Sigmoid colon (tissue), 6 donors: ENCODE measurements at regions not wholly inside any gene's neighbourhood (a gene's known extent, or its start where the extent isn't known, plus 50 kb on each side); places are given as distances from the start of the nearest gene placed in this dataset.

Experiments used
- DNase-seq: peaks from one replicate; pipeline ENCODE4 v3.0.0-alpha.2; 2019
- H3K27ac ChIP-seq, 4 donors: fragments of 200-600 bp; sonication (generic); one replicate each; pipeline ENCODE4 v1.5.1; 2016 to 2019; ENCODE audit warnings: mild to moderate bottlenecking in 1 of 4
- H3K27me3 ChIP-seq, 3 donors: fragments of 200-600 bp; sonication (generic); one replicate each; pipeline ENCODE4 v1.5.1; 2019; ENCODE audit warnings: mild to moderate bottlenecking in 1 of 3
- H3K36me3 ChIP-seq, 4 donors: fragments of 200-600 bp; sonication (generic); one replicate each; pipeline ENCODE4 v1.5.1; 2016 to 2019
- H3K4me1 ChIP-seq, 4 donors: fragments of 200-600 bp; sonication (generic); one replicate each; pipeline ENCODE4 v1.5.1; 2017 to 2019
- H3K4me3 ChIP-seq, 4 donors: fragments of 200-600 bp; sonication (generic); one replicate each; pipeline ENCODE4 v1.5.1; 2017 to 2019; ENCODE audit warnings: mild to moderate bottlenecking in 2 of 4, moderate library complexity in 1 of 4
- H3K9me3 ChIP-seq, 4 donors: fragments of 200-600 bp in 3 of 4; sonication (generic) in 3 of 4; one replicate each; pipeline versions ENCODE4 v1.5.1 to v1.6.1; 2013 to 2019
- CTCF ChIP-seq, 4 experiments: fragments of 450-650 bp in 3 of 4; fragments of 200-600 bp in 1 of 4; IDR thresholded peaks; one replicate each; pipeline ENCODE4 v1.5.1; 2016 to 2019; ENCODE audit warnings: antibody characterized with exemption in 4 of 4, mild to moderate bottlenecking in 3 of 4, moderate library complexity in 2 of 4
- EP300 ChIP-seq, 4 donors: sonication (generic); formaldehyde crosslinking; IDR thresholded peaks; one replicate each; pipeline ENCODE4 v1.6.1; 2017; ENCODE audit warnings: antibody characterized with exemption in 4 of 4
- POLR2A ChIP-seq, 2 donors: fragments of 450-650 bp; IDR thresholded peaks; one replicate each; pipeline ENCODE4 v1.6.1; 2016; ENCODE audit warnings: antibody characterized with exemption in 2 of 2, mild to moderate bottlenecking in 2 of 2, moderate library complexity in 2 of 2
- POLR2AphosphoS5 ChIP-seq, 4 donors: sonication (generic); formaldehyde crosslinking; IDR thresholded peaks; one replicate each; pipeline ENCODE4 v1.6.1; 2017; ENCODE audit warnings: antibody characterized with exemption in 4 of 4
- WGBS, 2 donors: extraction: QIAGEN DNeasy Blood & Tissue Kit; methylation state at CpG; one replicate each; pipeline ENCODE4 v1.1.7; 2013; 5-methylcytosine and 5-hydroxymethylcytosine counted together
- intact Hi-C: fragments of 100-400 bp; cut with DNase I; formaldehyde crosslinking; loops from one replicate; pipeline ENCODE4 v1.15.1; 2023
- donor health status: healthy with polysubstance abuse.
- donor health status: healthy.

GRCh38 chr5:2488593-2488992, 262.9 kb downstream of the IRX2 start:
- WGBS, 2 donors: 79 to 85% methylated on average over 9 of the region's 9 CpGs

GRCh38 chr5:2487152-2487763, 264.2 kb downstream of the IRX2 start:
- H3K4me3 ChIP-seq: no peak overlapping the region
- H3K4me1 ChIP-seq: no peaks in the 10 kb centered on the region
- H3K27ac ChIP-seq: no peak overlapping the region
- H3K27me3 ChIP-seq: no peaks in the 10 kb centered on the region
- intact Hi-C loops: no loop called here
- H3K36me3 ChIP-seq: no peaks in the 10 kb centered on the region
- no peak for DNase-seq
- 74 to 77% methylated on average over 2 of the region's 2 CpGs for WGBS, 2 donors
- H3K9me3 ChIP-seq: peaks cover 0 to 15% (median 0%) of the 10 kb centered on the region in 4 donors
- no peak for TF ChIP-seq POLR2AphosphoS5 (IDR thresholded peaks at IDR 0.05)
- TF ChIP-seq POLR2A (IDR thresholded peaks at IDR 0.05): no peak
- TF ChIP-seq CTCF (IDR thresholded peaks at IDR 0.05): no peak
- TF ChIP-seq EP300 (IDR thresholded peaks at IDR 0.05): no peak

More at GRCh38 chr5:2488593-2488992, 262.9 kb downstream of the IRX2 start:
- Histone ChIP-seq H3K4me3 (no peak overlapping the region), H3K4me1 (no peaks in the 10 kb centered on the region), H3K36me3 (no peaks in the 10 kb centered on the region), H3K27me3 (no peaks in the 10 kb centered on the region), H3K9me3 (peaks cover 0 to 6% (median 0%) of the 10 kb centered on the region in 4 donors), H3K27ac (no peak overlapping the region)
- TF ChIP-seq POLR2A (IDR thresholded peaks at IDR 0.05): no peak
- TF ChIP-seq CTCF (IDR thresholded peaks at IDR 0.05): no peak
- no peak for TF ChIP-seq POLR2AphosphoS5 (IDR thresholded peaks at IDR 0.05)
- no peak for TF ChIP-seq EP300 (IDR thresholded peaks at IDR 0.05)
- DNase-seq: no peak
- intact Hi-C loops: no loop called here

GRCh38 chr5:2486373-2486772, 265.1 kb downstream of the IRX2 start:
- 52 to 74% methylated on average over 2 of the region's 2 CpGs for WGBS, 2 donors

GRCh38 chr5:2482778-2483177, 268.7 kb downstream of the IRX2 start:
- Histone ChIP-seq H3K36me3 (no peaks in the 10 kb centered on the region), H3K27ac (no peak overlapping the region), H3K27me3 (no peaks in the 10 kb centered on the region), H3K4me3 (no peak overlapping the region), H3K9me3 (peaks cover 0 to 20% (median 0%) of the 10 kb centered on the region in 4 donors), H3K4me1 (no peaks in the 10 kb centered on the region)
- no peak for TF ChIP-seq EP300 (IDR thresholded peaks at IDR 0.05)
- TF ChIP-seq POLR2A (IDR thresholded peaks at IDR 0.05): no peak
- TF ChIP-seq POLR2AphosphoS5 (IDR thresholded peaks at IDR 0.05): no peak
- TF ChIP-seq CTCF (IDR thresholded peaks at IDR 0.05): no peak
- DNase-seq: no peak
- intact Hi-C loops: no loop called here

More at GRCh38 chr5:2486373-2486772, 265.1 kb downstream of the IRX2 start:
- DNase-seq: no peak
- H3K27me3 ChIP-seq: no peaks in the 10 kb centered on the region
- peaks cover 0 to 20% (median 0%) of the 10 kb centered on the region in 4 donors for H3K9me3 ChIP-seq
- TF ChIP-seq POLR2AphosphoS5 (IDR thresholded peaks at IDR 0.05) (no peak), POLR2A (IDR thresholded peaks at IDR 0.05) (no peak), EP300 (IDR thresholded peaks at IDR 0.05) (no peak), CTCF (IDR thresholded peaks at IDR 0.05) (no peak)
- intact Hi-C loops: no loop called here
- no peak overlapping the region for H3K27ac ChIP-seq
- no peak overlapping the region for H3K4me3 ChIP-seq
- no peaks in the 10 kb centered on the region for H3K36me3 ChIP-seq
- no peaks in the 10 kb centered on the region for H3K4me1 ChIP-seq

GRCh38 chr5:2480871-2481270, 270.6 kb downstream of the IRX2 start:
- peak in 1 of 4 donors; percentile 42 for TF ChIP-seq POLR2AphosphoS5 (IDR thresholded peaks at IDR 0.05)
- no peak for TF ChIP-seq CTCF (IDR thresholded peaks at IDR 0.05)
- H3K36me3 ChIP-seq: no peaks in the 10 kb centered on the region
- H3K27me3 ChIP-seq: no peaks in the 10 kb centered on the region
- H3K27ac ChIP-seq: no peak overlapping the region
- intact Hi-C loops: no loop called here
- peaks cover 0 to 20% (median 0%) of the 10 kb centered on the region in 4 donors for H3K9me3 ChIP-seq
- no peaks in the 10 kb centered on the region for H3K4me1 ChIP-seq
- no peak overlapping the region for H3K4me3 ChIP-seq
- no peak for DNase-seq
- 79 to 81% methylated on average over 4 of the region's 4 CpGs for WGBS, 2 donors
